HG03135 (cell line): ENCODE measurements at regions not wholly inside any gene's neighbourhood (a gene's known extent, or its start where the extent isn't known, plus 50 kb on each side); places are given as distances from the start of the nearest gene placed in this dataset.
"Not testable (repeated sequence)": the region's sequence is repeated elsewhere in the genome, so short reads cannot be mapped to it uniquely, and the experiment has no call there.

ENCODE experiments used
- ATAC-seq: cut with Tn5 transposase; IDR thresholded peaks from one replicate; pipeline ENCODE4 v1.9.1; 2021; ENCODE audit warnings: mild to moderate bottlenecking, moderate library complexity; ENCODE audit not compliant: unreplicated experiment

DNA sequence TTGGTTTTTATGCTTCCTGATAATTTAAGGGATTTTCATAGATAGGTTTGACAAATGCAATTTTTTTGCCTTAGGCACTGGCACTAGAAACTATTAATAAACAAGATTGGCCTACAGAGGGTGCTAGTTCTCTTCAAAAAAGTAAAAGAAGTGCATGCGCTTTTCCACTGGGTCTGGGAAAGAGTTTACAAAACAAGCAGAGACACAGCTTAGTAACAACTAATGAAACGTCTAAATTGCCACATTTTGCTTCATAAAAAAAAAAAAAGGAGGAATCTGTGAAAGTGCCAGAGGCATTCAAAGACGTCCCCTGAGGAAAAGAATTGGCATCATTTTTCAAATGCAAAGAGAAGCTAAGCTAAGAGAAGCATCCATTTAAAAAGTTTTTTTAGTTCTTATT is 58.3 kb upstream of the EEA1 start:
- ATAC-seq, result peak; percentile 36

DNA sequence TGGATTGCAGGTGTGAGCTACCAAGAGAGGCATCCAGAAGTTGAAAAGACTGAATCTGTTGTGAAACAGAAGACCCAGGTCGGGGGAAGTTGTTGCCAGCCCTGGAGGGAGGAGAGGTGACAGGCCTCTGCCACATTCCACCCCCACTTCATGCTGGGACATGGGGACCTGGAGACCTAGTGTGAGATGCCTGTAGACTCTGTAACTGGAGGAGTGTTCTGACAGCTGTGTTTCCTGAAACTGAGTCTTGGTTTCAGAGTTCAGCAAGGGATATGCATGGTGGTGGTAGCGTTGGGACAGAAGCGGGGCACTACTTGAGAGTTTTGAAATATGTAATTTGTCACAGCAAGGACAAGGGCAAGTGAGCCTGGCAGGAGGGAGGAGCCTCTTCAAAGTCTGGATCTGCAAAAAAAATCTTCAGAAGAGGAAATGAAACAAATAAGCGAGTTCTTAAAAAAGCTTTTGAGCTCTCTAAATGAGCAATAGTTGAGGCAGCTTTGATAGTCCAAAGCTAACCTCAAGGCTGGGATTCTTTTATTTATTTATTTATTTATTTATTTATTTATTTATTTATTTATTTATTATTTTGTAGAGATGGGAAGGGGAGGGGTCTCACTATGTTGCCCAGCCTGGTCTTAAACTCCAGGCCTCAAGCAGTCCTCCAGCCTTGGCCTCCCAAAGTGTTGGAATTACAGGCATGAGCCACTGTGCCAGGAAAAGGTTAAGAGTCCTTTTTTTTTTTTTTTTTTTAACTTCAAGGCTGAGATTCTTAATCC is 58.9 kb upstream of the EEA1 start:
- ATAC-seq, result peak; percentile 86

DNA sequence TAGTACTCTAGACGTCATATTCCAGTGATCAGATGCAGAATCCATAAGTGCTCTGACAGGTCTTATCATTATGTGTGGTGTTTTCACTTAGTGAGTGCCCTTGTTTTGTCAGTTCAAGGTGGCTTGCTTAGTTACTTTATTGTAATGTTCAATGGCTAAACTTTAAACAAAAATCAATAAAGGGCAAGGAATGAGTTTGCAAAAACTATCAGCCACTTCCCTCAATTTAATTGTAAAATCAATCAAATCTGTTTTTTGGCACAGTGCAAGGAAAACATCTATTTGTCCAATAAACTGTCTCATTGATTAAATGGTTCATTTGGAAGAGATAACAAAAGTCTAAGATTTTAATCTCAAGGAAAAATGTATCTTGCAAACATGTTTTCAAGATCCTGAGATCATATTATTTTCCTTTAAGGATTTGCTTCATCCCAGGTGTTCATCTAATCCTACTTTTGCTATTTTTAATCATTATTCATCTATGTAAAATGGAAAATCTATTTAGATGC is 59.6 kb upstream of the EEA1 start:
- ATAC-seq, result no peak

DNA sequence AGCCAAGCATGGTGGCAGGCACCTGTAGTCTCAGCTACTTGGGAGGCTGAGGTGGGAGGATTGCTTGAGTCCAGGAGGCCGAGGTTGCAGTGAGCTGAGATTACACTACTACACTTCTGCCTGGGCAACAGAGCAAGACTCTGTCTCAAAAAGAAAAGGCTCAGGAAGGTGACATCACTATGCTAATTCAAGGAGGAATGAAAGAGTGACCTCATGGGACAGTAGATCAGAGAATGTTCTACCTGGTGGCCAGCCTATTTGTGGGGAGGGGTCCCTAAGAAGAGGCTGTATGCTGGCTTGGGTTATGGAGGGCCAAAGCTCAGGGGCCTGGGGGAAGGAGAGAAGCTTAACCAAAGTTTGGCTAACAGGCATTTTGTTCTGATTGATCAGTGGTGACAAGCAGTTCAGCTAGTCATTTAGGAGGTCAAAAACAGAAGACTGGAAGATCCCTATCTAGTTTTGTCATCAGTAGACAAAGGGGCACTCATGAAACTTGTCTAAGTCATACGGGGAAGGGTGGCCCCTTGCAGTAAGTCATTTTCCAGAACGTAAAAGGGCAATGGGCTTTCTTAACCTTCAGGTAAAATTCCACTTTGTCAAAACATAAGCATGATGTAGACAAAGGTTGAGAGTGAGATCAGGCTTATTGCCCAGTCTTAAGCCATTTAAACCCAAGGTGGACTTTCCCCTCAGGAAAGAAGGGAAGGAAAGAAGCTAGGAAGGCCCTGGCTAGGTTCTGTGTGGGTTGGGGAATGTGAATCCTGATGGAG is 60.8 kb upstream of the EEA1 start:
- ATAC-seq, result no peak

DNA sequence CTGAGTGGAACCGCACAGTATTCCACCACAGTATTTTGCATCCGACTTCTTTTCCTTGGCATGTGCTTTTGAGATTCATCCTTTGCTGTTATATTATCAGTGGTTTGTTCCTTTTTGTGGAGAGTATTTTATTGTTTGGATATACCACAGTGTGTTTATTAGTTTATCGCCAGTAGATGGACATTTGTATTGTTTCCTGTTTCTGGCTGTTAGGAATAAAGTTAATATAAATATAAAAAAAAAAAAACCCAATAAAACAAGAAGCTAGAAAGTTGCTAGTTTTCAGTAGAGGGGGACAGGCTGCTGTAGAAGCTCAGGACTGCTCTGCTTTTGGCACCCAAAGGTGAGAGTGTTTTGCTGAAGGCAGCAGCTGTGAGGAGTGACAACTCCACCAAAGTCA is 62.0 kb upstream of the EEA1 start:
- no peak for ATAC-seq

DNA sequence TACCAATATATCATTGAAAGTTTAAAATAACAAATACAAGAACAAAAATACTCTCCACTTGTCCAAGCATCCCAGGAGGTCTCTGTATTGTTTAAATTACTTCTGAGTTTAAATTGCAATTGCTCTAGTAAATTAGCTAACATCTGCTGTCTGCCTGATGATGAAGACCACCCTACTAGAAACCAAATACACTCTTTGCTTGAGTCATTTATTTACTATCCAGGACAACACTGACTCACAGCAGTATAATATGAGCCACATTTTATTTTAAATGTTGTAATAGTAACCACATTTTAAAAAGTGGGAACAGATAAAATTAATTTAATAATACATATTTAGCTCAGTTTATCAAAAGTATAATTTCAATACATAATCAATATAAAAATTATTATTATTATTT is 62.9 kb upstream of the EEA1 start:
- no peak for ATAC-seq

DNA sequence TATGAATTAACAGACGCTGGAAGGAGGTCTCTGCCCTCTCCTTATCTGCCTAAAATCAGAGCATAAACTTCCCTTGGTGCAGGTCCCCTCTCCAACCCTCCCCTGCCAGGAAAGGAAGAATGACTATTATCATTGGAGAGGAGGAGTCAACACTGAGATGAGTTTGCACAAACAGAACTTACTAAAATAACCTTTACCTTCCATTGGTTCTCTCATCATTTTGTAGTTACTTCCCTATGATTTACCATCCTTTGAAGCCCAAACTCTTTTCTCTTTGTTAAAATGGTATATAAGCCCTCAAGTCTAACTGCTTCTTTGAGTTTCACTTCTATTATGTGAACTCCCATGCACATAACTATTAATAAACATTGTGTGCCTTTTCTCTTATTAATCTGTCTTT is 64.2 kb upstream of the EEA1 start:
- ATAC-seq, result no peak

DNA sequence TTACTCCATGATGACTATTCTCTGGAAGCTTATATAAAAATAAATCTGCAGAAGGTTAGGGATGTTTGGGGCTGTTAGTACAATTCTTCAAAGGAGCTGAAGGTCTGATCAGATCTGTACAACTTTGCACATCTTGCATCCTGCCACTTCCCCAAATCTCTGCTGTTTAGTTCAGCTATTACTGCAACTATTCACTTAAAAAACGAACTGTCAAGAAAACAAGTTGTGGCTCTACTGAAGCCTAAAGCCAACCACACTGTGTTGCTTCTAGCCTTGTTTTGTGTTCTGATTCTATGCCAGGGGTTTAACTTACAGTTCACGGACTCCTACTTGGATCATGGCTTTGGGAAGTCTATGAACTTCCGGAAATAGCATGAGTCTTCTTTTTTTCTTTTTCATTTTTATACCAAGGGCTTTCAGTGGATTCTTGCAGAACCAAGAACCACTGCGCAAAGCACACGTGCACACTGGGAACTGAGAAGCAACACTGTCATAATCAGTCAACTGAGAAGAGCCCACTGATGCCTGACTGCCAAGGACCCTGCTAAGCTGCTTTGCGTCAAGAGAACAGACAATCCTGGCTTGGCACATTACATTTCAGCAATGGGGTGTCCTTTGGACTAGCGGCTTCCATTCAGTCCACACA is 66.3 kb upstream of the EEA1 start:
- peak; percentile 83 for ATAC-seq

DNA sequence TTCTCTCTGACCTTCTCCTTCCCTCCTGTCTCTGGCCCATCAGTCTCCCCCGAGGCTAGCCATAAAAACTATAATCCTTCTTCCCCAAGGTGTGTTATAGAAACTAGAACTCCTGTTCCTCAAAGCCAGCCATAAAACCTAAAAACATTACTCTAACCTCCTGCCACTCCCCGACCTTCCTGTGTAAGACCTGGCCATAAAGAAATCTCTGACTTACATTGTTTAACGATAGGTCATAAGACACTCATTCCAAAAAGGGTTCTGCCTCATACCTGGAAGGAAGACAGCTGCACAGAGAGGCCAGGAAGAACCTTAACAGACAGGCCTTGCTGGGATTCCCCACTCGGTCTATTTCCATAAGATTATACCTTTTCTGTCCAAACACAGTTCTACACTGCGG is 70.9 kb upstream of the EEA1 start:
- no peak for ATAC-seq

DNA sequence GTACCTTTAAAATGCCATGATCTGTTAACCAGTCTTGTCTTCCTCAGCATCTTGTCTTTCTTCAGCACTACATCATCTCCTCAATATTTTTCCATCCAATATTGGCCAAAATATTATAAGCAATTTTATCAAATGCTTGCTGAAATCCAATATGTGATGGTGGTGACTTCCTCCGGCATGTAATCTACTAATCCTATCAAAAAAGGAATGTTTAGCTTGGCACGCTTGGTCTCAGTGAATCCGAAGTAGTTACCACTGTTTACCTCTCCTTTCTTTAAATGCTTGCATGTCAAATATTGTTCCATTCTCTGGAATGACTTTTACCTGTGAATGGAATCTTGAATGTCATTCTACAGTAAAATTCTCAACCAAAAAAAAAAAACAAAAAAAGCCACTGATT is 72.3 kb upstream of the EEA1 start:
- no peak for ATAC-seq

DNA sequence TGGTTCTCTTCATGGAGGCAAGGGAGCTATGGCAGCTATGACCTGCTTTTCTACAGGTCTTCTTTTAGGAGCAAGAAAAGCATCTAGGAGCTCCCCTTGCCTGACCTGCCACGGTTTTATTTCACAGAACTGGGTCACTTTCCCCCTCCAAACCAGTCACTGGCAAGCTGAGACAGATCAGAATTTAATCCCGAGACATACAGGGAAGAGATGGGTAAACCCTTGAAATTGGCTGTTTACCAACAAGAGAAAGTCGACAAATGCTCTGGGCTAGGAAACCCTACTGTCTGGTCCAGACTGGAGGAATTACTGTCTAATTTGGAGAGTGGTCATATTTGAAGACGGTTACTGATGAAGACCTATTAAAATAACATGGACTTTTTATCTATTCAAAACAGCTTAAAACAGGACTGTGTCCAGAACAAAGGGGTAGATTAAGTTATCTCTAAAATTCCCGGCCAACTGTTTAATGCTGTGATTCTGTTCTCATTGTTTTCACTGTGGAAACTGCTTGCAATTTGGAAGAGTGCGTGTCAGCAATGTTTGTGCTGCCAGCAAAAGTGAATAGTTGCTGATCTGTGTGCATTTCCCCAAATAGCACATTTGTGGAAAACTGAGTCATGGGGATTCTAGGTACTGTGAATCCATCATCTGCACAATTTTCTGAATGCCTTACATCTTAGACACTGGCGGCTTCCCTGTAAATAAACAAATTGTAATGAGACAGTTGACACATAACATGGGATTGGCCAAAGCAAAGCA is 73.4 kb upstream of the EEA1 start:
- no peak for ATAC-seq

DNA sequence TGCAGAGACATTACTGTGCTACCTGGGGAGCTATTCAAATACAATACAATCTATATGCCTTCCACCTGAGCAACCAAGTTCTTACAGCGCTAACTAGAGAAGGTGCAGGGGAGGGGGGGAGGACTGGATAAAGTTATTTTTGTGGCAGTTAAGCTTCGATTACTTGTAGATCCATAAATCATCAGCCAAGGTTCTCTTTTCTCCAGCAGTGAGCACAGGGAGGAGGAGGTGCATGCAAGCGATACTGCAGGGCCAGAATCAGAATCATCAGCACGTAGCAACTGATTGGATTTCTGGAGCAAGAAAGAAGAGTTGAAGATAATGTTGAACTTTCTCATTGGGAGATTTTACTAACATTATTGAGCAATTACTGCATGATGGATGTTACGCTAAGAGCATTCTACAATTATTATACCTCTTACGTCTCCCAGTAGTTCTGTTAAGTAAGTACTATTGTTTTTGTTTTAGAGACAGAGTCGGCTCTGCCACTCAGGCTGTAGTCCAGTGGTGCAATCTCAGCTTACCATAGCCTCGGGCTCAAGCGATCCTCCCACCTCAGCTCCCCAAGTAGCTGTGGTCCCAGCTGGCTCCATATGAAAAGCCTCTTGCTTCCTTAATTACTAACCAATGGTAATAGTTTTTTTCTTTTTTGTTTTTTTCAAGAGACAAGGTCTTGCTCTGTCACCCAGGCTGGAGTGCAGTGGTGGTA is 74.6 kb upstream of the EEA1 start:
- no peak for ATAC-seq

DNA sequence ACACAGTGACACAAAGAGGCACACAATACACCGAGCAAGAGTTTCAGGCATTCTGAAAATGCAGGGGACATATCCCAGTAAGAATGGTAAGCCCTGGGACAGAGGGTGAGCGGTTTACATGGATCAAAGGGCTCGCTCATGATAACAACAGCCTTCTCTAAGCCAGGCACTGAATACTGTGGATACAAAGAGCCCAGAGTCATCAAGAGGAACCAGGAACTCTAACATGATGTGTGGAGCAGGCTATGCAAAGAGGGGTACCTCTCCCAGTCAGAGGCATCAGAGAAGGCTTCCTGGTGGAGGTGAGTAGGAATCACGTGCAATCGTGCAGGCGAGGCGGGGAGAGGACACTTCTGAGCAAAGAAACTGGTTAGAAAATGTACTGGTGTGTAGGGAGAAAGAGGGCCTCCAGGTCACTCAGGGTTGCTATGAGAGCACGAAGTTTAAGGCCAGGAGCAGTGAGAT is 76.9 kb upstream of the EEA1 start:
- ATAC-seq, result no peak

DNA sequence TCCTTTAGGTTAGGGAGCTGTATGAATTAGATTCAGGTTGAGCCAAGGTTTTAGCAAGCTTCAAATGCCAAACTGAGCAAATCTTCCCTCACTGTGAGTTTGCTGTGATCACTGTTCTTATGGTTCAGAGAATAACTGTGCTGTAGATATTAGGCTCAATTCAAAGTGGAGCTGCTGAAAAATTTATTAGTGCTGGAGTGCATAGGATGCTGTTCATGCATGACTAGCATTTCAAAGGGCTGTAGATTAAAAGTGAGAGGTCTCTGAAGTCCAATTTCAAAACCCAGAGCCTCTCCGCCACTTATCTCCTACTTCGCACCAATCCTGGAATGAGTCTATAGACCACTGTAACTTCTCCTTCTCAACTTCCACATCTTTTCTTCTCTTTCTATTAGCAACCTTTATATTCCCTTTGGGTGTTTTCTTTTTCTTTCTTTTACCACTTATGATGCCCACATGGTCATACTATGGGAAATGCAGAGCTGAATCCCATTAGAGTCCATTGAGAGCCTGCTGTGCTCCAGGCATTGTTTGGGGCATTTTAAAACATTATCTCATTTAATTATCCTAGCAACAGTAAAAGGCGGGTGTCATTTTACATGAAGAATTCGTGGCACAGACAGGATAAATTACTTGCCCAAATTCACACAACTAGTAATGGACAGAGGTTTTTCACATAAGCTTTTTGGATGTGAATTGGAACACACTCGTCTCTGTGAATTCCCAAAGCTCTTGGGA is 77.5 kb upstream of the EEA1 start:
- ATAC-seq, result no peak

DNA sequence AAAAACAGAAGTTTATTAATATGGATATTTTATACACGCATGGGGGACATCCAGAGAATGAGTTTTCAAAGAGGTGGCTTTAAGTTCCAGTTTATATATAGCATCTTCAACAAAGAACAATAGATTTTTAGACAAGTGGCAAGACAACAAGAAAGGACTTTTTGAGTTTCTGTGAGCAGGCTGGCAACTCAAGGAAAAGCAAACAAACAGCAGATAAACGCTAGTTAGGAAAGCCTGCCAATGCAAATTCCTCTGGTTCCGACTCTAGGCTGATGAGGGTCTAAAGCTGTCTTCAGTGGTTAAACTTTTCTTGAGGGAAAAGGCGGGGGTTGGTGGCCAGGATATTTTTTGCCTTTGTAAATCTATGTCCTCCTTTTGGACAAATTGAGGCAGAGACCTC is 78.4 kb upstream of the EEA1 start:
- ATAC-seq, result no peak

DNA sequence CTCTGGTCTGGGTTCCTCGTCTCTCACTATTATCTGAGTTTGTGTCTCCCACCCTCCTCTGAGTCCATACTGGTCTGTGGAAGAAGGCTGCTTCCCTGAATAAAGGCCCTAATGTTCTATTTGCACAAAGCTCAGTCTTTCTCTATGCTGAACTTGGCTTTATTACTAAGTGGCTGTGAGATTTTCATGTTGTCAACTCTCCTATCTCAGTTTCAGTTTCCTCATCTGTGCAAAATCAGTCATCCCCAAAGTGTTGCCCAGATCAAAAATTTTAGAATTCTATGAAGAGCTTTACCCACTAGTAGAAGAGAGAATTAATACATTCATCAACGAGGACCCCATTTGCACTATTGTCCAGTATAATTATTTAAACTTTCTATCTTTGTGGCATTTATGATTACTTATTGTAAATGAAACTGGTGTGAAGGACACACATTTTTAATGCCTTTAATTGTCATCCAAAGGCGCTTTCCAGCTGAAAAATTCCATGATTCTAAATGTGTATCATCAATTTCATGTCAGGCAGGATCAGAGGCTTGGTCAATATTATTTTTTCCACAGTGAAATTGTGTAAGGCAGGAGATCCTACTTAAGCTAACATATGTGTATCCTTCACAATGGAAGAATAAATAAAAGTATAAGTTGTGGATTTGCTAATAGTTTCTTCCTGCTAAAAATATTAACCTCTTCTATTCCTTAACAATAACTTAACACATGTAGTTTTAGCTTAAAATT is 79.1 kb upstream of the EEA1 start:
- ATAC-seq, result peak; percentile 71

DNA sequence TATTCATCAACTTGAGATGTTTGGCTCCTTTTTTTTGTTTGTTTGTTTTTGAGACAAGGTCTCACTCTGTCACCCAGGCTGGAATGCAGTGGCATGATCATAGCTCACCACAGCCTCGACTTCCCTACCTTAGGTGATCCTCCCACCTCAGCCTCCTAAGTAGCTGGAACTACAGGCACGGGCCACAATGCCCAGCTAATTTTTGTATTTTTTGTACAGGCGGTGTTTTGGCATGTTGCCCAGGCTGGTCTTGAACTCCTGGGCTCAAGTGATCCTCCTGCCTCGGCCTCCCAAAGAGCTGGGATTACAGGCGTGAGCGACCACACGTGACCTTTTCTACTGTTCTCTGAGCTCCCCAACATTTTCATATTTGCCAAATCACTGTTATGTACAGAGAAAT is 79.8 kb upstream of the EEA1 start:
- ATAC-seq, result not testable (repeated sequence)

DNA sequence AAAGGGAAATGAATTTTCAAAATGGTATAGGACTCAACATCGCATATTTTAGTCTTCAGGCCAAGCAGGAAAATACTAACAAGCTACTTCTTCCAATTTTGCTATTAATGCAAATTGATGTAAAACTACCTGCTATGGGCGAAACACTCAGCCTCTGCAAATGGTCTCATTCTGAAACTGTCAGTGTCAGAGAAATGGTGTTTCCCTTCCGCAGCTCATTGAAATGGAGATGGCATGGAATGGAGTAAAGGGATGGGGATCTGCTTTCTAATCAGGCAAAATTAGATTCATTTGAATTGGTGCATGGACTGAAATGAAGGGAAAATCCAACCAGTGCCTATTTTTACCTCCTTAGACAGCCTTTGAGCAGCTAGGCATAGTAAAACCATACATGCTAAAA is 80.4 kb upstream of the EEA1 start:
- no peak for ATAC-seq

DNA sequence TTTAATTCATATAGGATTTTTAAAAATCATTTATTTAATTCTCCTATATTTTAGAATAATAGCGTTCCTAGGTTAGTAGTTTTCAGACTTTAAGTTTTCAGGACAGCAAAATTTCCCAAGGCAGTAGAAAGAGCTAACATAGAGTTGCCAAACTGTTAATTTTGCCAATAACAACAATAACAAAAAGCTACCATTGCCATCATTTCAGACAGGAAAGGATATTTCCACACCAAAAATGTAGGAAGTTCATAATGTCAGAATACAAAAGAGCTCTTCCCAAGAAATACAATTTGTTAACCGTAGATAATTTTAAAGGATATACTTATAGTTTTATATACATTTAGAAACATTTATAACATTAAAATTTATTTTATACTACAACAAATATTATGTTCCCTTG is 81.4 kb upstream of the EEA1 start:
- no peak for ATAC-seq
